ENCODE measurements at regions not wholly inside any gene's neighbourhood (a gene's known extent, or its start where the extent isn't known, plus 50 kb on each side); places are given as distances from the start of the nearest gene placed in this dataset.

GRCh38 chr12:86349196-86349595 is 93.0 kb upstream of the MGAT4C start:
- TF ChIP-seq EZH2 (IDR thresholded peaks at IDR 0.05; ENCODE audit: borderline replicate concordance, insufficient read depth, low read length, poor library complexity, severe bottlenecking), result no peak
- TF ChIP-seq CTCF (IDR thresholded peaks at IDR 0.05; ENCODE audit: poor library complexity, severe bottlenecking), result no peak
- TF ChIP-seq REST (IDR thresholded peaks at IDR 0.05; ENCODE audit: borderline replicate concordance), result no peak
- no peak for TF ChIP-seq TAF1 (IDR thresholded peaks at IDR 0.05; ENCODE audit: low read depth)

Data from neural cell (in vitro differentiated cells).